ENCODE measurements at regions not wholly inside any gene's neighbourhood (a gene's known extent, or its start where the extent isn't known, plus 50 kb on each side); places are given as distances from the start of the nearest gene placed in this dataset.

DNA sequence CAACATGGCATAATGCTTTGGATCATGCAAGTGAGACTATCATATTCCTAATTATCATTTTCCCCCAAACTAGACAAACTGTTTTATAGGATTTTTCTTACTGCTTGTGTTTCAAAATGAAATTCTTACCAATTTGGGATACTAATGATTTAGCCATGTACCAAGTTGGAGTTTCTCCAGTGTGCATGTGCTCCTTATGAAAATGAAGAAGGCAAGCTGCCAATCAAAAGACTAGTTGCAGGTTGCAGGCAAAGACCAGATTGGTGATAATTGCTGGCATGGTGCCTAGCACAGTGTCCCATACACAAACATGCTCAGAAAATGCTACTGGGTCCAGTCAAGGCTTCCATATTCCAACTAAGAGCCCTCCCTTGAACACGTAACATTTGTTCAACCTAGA, 771.8 kb upstream of the FANCL start:
- no peak for DNase-seq (ENCODE audit: extremely low read depth, low read depth)
- TF ChIP-seq, protein P1, sequence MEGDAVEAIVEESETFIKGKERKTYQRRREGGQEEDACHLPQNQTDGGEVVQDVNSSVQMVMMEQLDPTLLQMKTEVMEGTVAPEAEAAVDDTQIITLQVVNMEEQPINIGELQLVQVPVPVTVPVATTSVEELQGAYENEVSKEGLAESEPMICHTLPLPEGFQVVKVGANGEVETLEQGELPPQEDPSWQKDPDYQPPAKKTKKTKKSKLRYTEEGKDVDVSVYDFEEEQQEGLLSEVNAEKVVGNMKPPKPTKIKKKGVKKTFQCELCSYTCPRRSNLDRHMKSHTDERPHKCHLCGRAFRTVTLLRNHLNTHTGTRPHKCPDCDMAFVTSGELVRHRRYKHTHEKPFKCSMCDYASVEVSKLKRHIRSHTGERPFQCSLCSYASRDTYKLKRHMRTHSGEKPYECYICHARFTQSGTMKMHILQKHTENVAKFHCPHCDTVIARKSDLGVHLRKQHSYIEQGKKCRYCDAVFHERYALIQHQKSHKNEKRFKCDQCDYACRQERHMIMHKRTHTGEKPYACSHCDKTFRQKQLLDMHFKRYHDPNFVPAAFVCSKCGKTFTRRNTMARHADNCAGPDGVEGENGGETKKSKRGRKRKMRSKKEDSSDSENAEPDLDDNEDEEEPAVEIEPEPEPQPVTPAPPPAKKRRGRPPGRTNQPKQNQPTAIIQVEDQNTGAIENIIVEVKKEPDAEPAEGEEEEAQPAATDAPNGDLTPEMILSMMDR (IDR thresholded peaks at IDR 0.05; ENCODE audit: low read depth, low read length): no peak

DNA sequence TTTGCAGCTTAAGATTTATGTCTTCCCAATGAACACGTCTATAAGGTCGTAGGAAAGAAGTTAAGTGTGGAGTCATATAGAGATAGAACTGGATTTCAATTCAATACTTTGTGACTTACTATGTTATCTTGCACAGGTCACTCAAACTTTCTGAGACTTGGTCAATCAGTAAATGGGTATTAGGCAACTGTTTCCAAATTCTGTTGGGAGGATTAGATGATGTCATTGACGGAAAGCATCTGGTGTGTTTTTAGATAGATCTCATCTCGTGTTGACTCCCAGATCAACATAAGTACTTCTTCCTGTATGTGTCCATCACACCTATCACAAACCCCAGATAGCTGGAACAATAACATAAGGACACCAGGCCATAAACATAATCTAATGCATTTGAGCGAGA, 771.1 kb upstream of the FANCL start:
- TF ChIP-seq, protein P1 (IDR thresholded peaks at IDR 0.05; ENCODE audit: low read depth, low read length): no peak
- no peak for DNase-seq (ENCODE audit: extremely low read depth, low read depth)

DNA sequence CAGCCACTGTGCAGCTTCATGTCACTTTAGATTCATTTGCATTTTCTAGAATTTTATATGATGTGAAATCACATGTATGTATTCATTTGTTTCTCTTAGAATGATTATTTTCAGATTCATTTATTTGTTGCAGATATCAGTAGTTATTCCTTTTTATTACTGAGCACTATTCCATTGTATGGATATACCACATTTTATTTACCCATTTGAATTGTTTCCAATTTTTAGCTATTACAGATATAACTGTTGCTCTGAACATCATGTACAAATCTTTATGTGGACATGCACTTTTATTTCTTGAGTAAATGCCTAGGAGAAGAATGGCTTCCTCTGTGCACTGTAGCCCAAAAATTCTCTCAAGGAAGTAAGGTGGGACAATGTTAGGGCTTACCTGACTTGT, 767.8 kb upstream of the FANCL start:
- no peak for DNase-seq (ENCODE audit: extremely low read depth, low read depth)
- TF ChIP-seq, protein P1 (IDR thresholded peaks at IDR 0.05; ENCODE audit: low read depth, low read length): no peak

DNA sequence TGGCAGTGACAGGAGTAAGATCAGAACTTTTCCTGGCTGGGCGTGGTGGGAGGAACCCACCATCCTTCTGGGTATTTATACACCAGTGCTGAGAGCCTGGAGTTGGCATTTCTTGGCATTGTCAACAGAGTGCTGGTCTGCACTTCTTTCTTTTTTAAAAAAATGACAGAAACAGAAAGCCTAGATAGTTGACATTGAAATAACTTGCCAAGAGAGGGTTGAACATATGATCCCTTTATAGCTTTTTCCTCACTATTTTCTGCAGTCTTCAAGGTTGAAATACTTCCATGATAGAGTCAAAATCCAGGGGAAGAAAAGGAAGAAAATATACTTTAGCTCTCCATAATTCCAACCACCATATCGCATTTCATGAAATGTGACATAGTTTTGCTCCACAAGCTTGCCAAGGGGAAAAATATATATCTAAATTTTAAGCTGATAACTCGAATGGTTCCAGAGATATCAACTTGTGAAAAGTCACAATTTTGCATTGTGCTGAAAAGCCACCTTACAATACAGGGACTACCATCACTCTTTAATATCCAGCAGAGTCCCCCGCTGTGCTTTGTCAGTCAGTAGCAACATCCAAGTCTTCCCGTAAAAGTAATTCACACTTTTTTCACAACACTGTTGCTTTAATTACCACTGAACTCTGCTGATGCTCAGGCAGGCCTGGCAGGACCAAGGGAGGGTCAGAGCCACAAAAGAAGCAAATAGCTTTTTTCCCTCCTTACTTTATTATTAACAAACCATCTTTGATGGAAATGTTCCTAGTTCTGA, 764.9 kb upstream of the FANCL start:
- TF ChIP-seq, protein P1 (IDR thresholded peaks at IDR 0.05; ENCODE audit: low read depth, low read length): no peak
- no peak for DNase-seq (ENCODE audit: extremely low read depth, low read depth)

DNA sequence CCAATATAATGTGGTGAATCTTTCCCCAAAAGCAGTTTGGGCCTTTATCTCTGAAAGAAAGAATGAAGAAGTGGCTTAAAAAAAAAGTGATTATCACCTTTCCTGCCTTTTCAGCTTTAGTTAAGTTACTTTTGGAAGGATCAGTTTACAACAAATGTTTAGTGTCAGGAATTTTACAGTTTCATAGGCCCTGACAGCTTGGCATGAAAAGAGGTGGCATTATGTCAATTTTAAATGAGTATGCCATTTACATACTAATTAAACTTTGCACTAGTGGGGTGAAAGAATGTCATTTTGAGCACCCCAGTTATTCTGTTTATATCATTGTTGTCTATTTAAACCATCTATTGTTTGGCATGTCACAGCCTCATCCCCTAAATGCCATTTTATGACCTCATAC, 763.5 kb upstream of the FANCL start:
- DNase-seq (ENCODE audit: extremely low read depth, low read depth): no peak
- TF ChIP-seq, protein P1 (IDR thresholded peaks at IDR 0.05; ENCODE audit: low read depth, low read length): no peak

DNA sequence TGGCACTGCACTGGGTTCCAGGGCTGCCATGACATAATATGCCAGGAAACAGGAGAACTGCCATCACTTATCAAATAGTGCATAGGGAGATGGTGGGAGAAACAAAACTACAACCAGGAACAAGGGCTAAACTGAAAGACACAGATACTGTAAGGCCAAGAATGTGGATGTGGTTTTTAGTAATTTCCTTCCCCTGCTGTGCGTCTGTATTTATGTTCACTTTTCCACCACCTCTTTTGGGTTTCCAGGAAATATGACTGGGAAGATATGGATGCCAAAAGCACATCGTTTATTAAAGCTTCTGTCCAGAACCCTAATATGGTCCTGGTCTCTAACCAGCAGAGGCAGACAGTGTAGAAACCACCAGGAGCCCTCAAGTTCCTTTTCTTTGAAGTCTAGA, 759.7 kb upstream of the FANCL start:
- TF ChIP-seq, protein P1 (IDR thresholded peaks at IDR 0.05; ENCODE audit: low read depth, low read length): no peak
- DNase-seq (ENCODE audit: extremely low read depth, low read depth): no peak

DNA sequence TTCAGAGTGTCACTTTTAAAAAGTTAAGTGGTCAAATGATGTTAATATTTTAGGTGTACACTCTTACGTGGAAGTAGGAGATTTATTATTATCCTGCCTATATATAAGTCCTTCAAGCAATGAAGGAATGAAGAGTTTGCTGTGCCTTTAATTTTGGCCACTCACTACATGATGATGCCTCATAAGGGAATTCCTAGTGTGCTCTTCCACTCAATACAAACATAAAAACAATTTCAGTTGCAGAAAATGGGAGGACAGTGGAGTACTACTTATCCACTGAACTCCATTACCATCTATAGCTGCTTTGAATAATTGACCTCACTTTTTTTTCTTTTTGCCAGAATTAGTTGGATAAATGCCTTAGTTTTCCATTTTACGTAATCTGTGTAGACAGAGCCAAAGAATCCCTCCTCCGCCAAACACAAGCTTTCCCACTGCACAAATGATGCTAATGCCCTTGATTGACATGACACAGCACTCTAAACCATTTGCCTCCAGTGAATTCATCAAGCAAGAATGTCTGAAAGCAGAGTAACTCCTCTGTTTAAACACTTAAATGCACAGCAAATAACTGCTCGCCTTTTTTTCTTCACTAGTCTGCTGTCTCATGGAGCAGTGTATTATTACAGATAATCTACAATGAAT, 751.1 kb upstream of the FANCL start:
- DNase-seq (ENCODE audit: extremely low read depth, low read depth): peak; percentile 7
- TF ChIP-seq, protein P1 (IDR thresholded peaks at IDR 0.05; ENCODE audit: low read depth, low read length): no peak
